ENCODE measurements at regions not wholly inside any gene's neighbourhood (a gene's known extent, or its start where the extent isn't known, plus 50 kb on each side); places are given as distances from the start of the nearest gene placed in this dataset.

- Mint-ChIP-seq H3K36me3 (ENCODE audit: low read depth) (no peaks in the 10 kb centered on the region), H3K4me1 (ENCODE audit: low read depth) (no peaks in the 10 kb centered on the region), H3K4me3 (no peak overlapping the region), H3K27ac (no peak overlapping the region), H3K27me3 (ENCODE audit: low read depth) (no peaks in the 10 kb centered on the region), H3K9me3 (no peaks in the 10 kb centered on the region)
Measured at GRCh38 chr15:94081829-94082228, 149.5 kb upstream of the MCTP2 start.

- H3K36me3 Mint-ChIP-seq (ENCODE audit: low read depth) = no peaks in the 10 kb centered on the region
- H3K4me3 Mint-ChIP-seq = no peak overlapping the region
- no peak overlapping the region for H3K27ac Mint-ChIP-seq
- H3K27me3 Mint-ChIP-seq (ENCODE audit: low read depth) = no peaks in the 10 kb centered on the region
- H3K4me1 Mint-ChIP-seq (ENCODE audit: low read depth) = no peaks in the 10 kb centered on the region
- H3K9me3 Mint-ChIP-seq = no peaks in the 10 kb centered on the region
Measured at GRCh38 chr15:94080989-94081605, 150.3 kb upstream of the MCTP2 start.

- no peak overlapping the region for H3K4me3 Mint-ChIP-seq
- no peaks in the 10 kb centered on the region for H3K9me3 Mint-ChIP-seq
- H3K27me3 Mint-ChIP-seq (ENCODE audit: low read depth) = no peaks in the 10 kb centered on the region
- H3K36me3 Mint-ChIP-seq (ENCODE audit: low read depth) = no peaks in the 10 kb centered on the region
- no peaks in the 10 kb centered on the region for H3K4me1 Mint-ChIP-seq (ENCODE audit: low read depth)
- no peak overlapping the region for H3K27ac Mint-ChIP-seq
Measured at GRCh38 chr15:94080416-94080815, 150.9 kb upstream of the MCTP2 start.

- Mint-ChIP-seq H3K27me3 (ENCODE audit: low read depth) (no peaks in the 10 kb centered on the region), H3K4me3 (no peak overlapping the region), H3K4me1 (ENCODE audit: low read depth) (no peaks in the 10 kb centered on the region), H3K36me3 (ENCODE audit: low read depth) (no peaks in the 10 kb centered on the region), H3K27ac (no peak overlapping the region), H3K9me3 (no peaks in the 10 kb centered on the region)
Measured at GRCh38 chr15:94079968-94080367, 151.4 kb upstream of the MCTP2 start.

GRCh38 chr15:94079459-94079858 lies 151.9 kb upstream of the MCTP2 start:
- Mint-ChIP-seq H3K4me3 (no peak overlapping the region), H3K4me1 (ENCODE audit: low read depth) (no peaks in the 10 kb centered on the region), H3K36me3 (ENCODE audit: low read depth) (no peaks in the 10 kb centered on the region), H3K27me3 (ENCODE audit: low read depth) (no peaks in the 10 kb centered on the region), H3K27ac (no peak overlapping the region), H3K9me3 (no peaks in the 10 kb centered on the region)

GRCh38 chr15:94077938-94078337 lies 153.4 kb upstream of the MCTP2 start:
- no peaks in the 10 kb centered on the region for H3K9me3 Mint-ChIP-seq
- no peaks in the 10 kb centered on the region for H3K27me3 Mint-ChIP-seq (ENCODE audit: low read depth)
- no peaks in the 10 kb centered on the region for H3K4me1 Mint-ChIP-seq (ENCODE audit: low read depth)
- no peaks in the 10 kb centered on the region for H3K36me3 Mint-ChIP-seq (ENCODE audit: low read depth)
- H3K4me3 Mint-ChIP-seq = no peak overlapping the region
- H3K27ac Mint-ChIP-seq = no peak overlapping the region

- no peak overlapping the region for H3K27ac Mint-ChIP-seq
- no peaks in the 10 kb centered on the region for H3K4me1 Mint-ChIP-seq (ENCODE audit: low read depth)
- no peak overlapping the region for H3K4me3 Mint-ChIP-seq
- peaks cover 3% of the 10 kb centered on the region for H3K27me3 Mint-ChIP-seq (ENCODE audit: low read depth)
- H3K9me3 Mint-ChIP-seq = no peaks in the 10 kb centered on the region
- H3K36me3 Mint-ChIP-seq (ENCODE audit: low read depth) = no peaks in the 10 kb centered on the region
Measured at GRCh38 chr15:94075349-94075748, 156.0 kb upstream of the MCTP2 start.

GRCh38 chr15:94070356-94071295 lies 160.7 kb upstream of the MCTP2 start:
- Mint-ChIP-seq H3K4me1 (ENCODE audit: low read depth) (no peaks in the 10 kb centered on the region), H3K36me3 (ENCODE audit: low read depth) (no peaks in the 10 kb centered on the region), H3K4me3 (no peak overlapping the region), H3K27ac (no peak overlapping the region), H3K9me3 (no peaks in the 10 kb centered on the region), H3K27me3 (ENCODE audit: low read depth) (peaks cover 6% of the 10 kb centered on the region)

GRCh38 chr15:94069844-94070243 lies 161.5 kb upstream of the MCTP2 start:
- Mint-ChIP-seq H3K4me3 (no peak overlapping the region), H3K4me1 (ENCODE audit: low read depth) (no peaks in the 10 kb centered on the region), H3K9me3 (no peaks in the 10 kb centered on the region), H3K27ac (no peak overlapping the region), H3K36me3 (ENCODE audit: low read depth) (no peaks in the 10 kb centered on the region), H3K27me3 (ENCODE audit: low read depth) (peaks cover 6% of the 10 kb centered on the region)

GRCh38 chr15:94066811-94067210 lies 164.6 kb upstream of the MCTP2 start:
- H3K27me3 Mint-ChIP-seq (ENCODE audit: low read depth) = peaks cover 10% of the 10 kb centered on the region
- no peaks in the 10 kb centered on the region for H3K9me3 Mint-ChIP-seq
- no peaks in the 10 kb centered on the region for H3K36me3 Mint-ChIP-seq (ENCODE audit: low read depth)
- H3K4me1 Mint-ChIP-seq (ENCODE audit: low read depth) = no peaks in the 10 kb centered on the region
- H3K4me3 Mint-ChIP-seq = no peak overlapping the region
- H3K27ac Mint-ChIP-seq = no peak overlapping the region

- peaks cover 10% of the 10 kb centered on the region for H3K27me3 Mint-ChIP-seq (ENCODE audit: low read depth)
- H3K4me3 Mint-ChIP-seq = no peak overlapping the region
- no peak overlapping the region for H3K27ac Mint-ChIP-seq
- no peaks in the 10 kb centered on the region for H3K36me3 Mint-ChIP-seq (ENCODE audit: low read depth)
- no peaks in the 10 kb centered on the region for H3K9me3 Mint-ChIP-seq
- no peaks in the 10 kb centered on the region for H3K4me1 Mint-ChIP-seq (ENCODE audit: low read depth)
Measured at GRCh38 chr15:94066046-94066445, 165.3 kb upstream of the MCTP2 start.

GRCh38 chr15:94064676-94065313 lies 166.6 kb upstream of the MCTP2 start:
- H3K9me3 Mint-ChIP-seq = no peaks in the 10 kb centered on the region
- no peaks in the 10 kb centered on the region for H3K36me3 Mint-ChIP-seq (ENCODE audit: low read depth)
- H3K4me1 Mint-ChIP-seq (ENCODE audit: low read depth) = no peaks in the 10 kb centered on the region
- no peak overlapping the region for H3K4me3 Mint-ChIP-seq
- peaks cover 4% of the 10 kb centered on the region for H3K27me3 Mint-ChIP-seq (ENCODE audit: low read depth)
- H3K27ac Mint-ChIP-seq = no peak overlapping the region

GRCh38 chr15:94061041-94061440 lies 170.3 kb upstream of the MCTP2 start:
- H3K27me3 Mint-ChIP-seq (ENCODE audit: low read depth) = peaks cover 14% of the 10 kb centered on the region
- no peak overlapping the region for H3K27ac Mint-ChIP-seq
- no peaks in the 10 kb centered on the region for H3K36me3 Mint-ChIP-seq (ENCODE audit: low read depth)
- no peak overlapping the region for H3K4me3 Mint-ChIP-seq
- H3K4me1 Mint-ChIP-seq (ENCODE audit: low read depth) = no peaks in the 10 kb centered on the region
- no peaks in the 10 kb centered on the region for H3K9me3 Mint-ChIP-seq

- no peaks in the 10 kb centered on the region for H3K36me3 Mint-ChIP-seq (ENCODE audit: low read depth)
Measured at GRCh38 chr15:94059013-94059587, 172.3 kb upstream of the MCTP2 start.

More at GRCh38 chr15:94059013-94059587, 172.3 kb upstream of the MCTP2 start:
- H3K4me3 Mint-ChIP-seq = no peak overlapping the region
- H3K9me3 Mint-ChIP-seq = no peaks in the 10 kb centered on the region
- no peaks in the 10 kb centered on the region for H3K4me1 Mint-ChIP-seq (ENCODE audit: low read depth)
- H3K27me3 Mint-ChIP-seq (ENCODE audit: low read depth) = peaks cover 14% of the 10 kb centered on the region
- no peak overlapping the region for H3K27ac Mint-ChIP-seq
